ENCODE measurements at regions not wholly inside any gene's neighbourhood (a gene's known extent, or its start where the extent isn't known, plus 50 kb on each side); places are given as distances from the start of the nearest gene placed in this dataset.

DNA sequence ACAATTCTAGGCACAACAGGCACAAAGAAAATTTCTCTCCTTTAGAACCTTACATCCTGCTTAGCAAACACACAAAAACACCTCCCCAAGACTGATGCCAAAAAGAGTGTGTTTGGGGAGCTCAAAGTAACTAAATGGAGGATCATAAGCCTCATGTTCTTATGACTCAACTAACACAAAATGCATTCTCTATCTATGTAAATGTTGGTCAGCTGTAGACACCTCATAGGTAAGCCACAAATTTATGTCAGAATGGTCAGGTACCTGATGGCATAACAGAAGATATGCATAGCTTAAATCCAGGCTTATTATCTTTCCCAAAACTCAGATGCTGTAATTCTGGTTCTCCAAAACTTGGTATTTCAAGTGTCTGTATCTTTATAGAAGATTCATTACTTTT is 315.1 kb downstream of the C7orf25 start:
- Histone ChIP-seq H3K4me3 (no peak overlapping the region), H3K27ac (ENCODE audit: extremely low read depth, low read depth, low read length) (no peak overlapping the region), H3K79me2 (ENCODE audit: control insufficient read depth, insufficient read depth, low read length) (no peaks in the 10 kb centered on the region), H3K4me1 (replicated peaks in 1 of 2; ENCODE audit: control insufficient read depth in 2 of 2, insufficient read depth in 2 of 2, low read length in 2 of 2) (no peaks in the 10 kb centered on the region), H3K36me3 (ENCODE audit: control insufficient read depth, insufficient read depth, low read length) (no peaks in the 10 kb centered on the region), H4K20me1 (replicated peaks; ENCODE audit: control insufficient read depth, insufficient read depth, low read length) (no peaks in the 10 kb centered on the region), H3K9me3 (replicated peaks; ENCODE audit: control insufficient read depth, insufficient read depth, low read depth, low read length) (no peaks in the 10 kb centered on the region), H2AFZ (ENCODE audit: low read depth, low read length) (no peak overlapping the region), H3K9me1 (ENCODE audit: control insufficient read depth, insufficient read depth, low read length) (no peaks in the 10 kb centered on the region), H3K9ac (ENCODE audit: insufficient read depth in 1 of 2, low read depth in 2 of 2, low read length in 2 of 2) (no peak overlapping the region), H3K4me2 (ENCODE audit: insufficient read depth, low read length) (no peak overlapping the region), H3K27me3 (ENCODE audit: control insufficient read depth in 2 of 2, insufficient read depth in 2 of 2, low read length in 2 of 2) (no peaks in the 10 kb centered on the region)
- ATAC-seq = no peak
- FAIRE-seq = no peak
- ChIA-PET POLR2A (no interaction called here), CTCF (ENCODE audit: low intra/inter-chr PET ratio) (no interaction called here)
- BruUV-seq (replicated peaks) = no TSS peak
- no peak for TF ChIP-seq PURB (CRISPR knock-in tag; IDR thresholded peaks at IDR 0.05; ENCODE audit: low read depth)
- no peak for TF ChIP-seq ZBED1 (IDR thresholded peaks at IDR 0.05)
- TF ChIP-seq POLR2B (IDR thresholded peaks at IDR 0.05; ENCODE audit: low read depth, partially characterized antibody) = no peak
- no peak for TF ChIP-seq ZNF778 (CRISPR knock-in tag; IDR thresholded peaks at IDR 0.05)
- TF ChIP-seq, protein P1, sequence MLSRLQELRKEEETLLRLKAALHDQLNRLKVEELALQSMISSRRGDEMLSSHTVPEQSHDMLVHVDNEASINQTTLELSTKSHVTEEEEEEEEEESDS (CRISPR knock-in tag; IDR thresholded peaks at IDR 0.05) = no peak
- TF ChIP-seq, protein P2, sequence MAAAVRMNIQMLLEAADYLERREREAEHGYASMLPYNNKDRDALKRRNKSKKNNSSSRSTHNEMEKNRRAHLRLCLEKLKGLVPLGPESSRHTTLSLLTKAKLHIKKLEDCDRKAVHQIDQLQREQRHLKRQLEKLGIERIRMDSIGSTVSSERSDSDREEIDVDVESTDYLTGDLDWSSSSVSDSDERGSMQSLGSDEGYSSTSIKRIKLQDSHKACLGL (CRISPR knock-in tag; IDR thresholded peaks at IDR 0.05; ENCODE audit: borderline replicate concordance, poor library complexity, severe bottlenecking) = no peak
- no peak for TF ChIP-seq SMARCE1 (IDR thresholded peaks at IDR 0.05)
- TF ChIP-seq NCOA6 (IDR thresholded peaks at IDR 0.05) = no peak
- intact Hi-C loops (cut with micrococcal nuclease) = no loop called here
- no peak for DNase-seq (ENCODE audit: extremely low read depth in 1 of 4, low spot score in 3 of 4)
- in situ Hi-C loops (cut with MboI) = no loop called here

DNA sequence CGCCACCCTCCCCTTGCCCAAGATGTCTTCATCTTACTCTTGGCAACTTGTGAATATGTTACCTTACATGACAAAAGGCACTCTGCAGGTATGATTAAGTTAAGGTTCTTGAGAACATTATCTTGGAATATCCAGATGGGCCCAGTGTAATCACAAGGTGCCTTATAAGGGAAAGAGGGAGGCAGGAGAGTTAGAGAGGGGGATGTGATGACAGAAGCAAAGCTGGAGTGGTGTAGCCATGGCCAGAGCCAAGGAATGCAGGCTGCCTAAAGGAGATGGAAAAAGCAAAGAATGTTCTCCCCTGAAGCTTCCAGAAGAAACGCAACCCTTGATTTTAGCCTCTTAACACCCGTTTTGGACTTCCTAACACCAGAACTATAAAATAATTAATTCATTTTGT is 318.0 kb downstream of the C7orf25 start:
- H3K36me3 ChIP-seq (ENCODE audit: control insufficient read depth, insufficient read depth, low read length) = no peaks in the 10 kb centered on the region
- ChIA-PET POLR2A (no interaction called here), CTCF (ENCODE audit: low intra/inter-chr PET ratio) (no interaction called here)
- ATAC-seq (no peak), FAIRE-seq (no peak), DNase-seq (ENCODE audit: extremely low read depth in 1 of 4, low spot score in 3 of 4) (no peak)
- no TSS peak for BruUV-seq (replicated peaks)
- no peaks in the 10 kb centered on the region for H3K27me3 ChIP-seq (ENCODE audit: control insufficient read depth in 2 of 2, insufficient read depth in 2 of 2, low read length in 2 of 2)
- 0% methylated on average over 3 of the region's 3 CpGs for WGBS (ENCODE audit: insufficient coverage, low coverage, missing lambda C conversion rate)
- intact Hi-C loops (cut with micrococcal nuclease) = no loop called here
- no peak overlapping the region for H3K4me2 ChIP-seq (ENCODE audit: insufficient read depth, low read length)
- no peak overlapping the region for H3K4me3 ChIP-seq
- H3K9me1 ChIP-seq (ENCODE audit: control insufficient read depth, insufficient read depth, low read length) = no peaks in the 10 kb centered on the region
- H3K4me1 ChIP-seq (replicated peaks in 1 of 2; ENCODE audit: control insufficient read depth in 2 of 2, insufficient read depth in 2 of 2, low read length in 2 of 2) = no peaks in the 10 kb centered on the region
- no peak overlapping the region for H3K9ac ChIP-seq (ENCODE audit: insufficient read depth in 1 of 2, low read depth in 2 of 2, low read length in 2 of 2)
- no peak overlapping the region for H3K27ac ChIP-seq (ENCODE audit: extremely low read depth, low read depth, low read length)
- no peaks in the 10 kb centered on the region for H3K9me3 ChIP-seq (replicated peaks; ENCODE audit: control insufficient read depth, insufficient read depth, low read depth, low read length)
- no peak overlapping the region for H2AFZ ChIP-seq (ENCODE audit: low read depth, low read length)
- in situ Hi-C loops (cut with MboI) = no loop called here
- no peaks in the 10 kb centered on the region for H4K20me1 ChIP-seq (replicated peaks; ENCODE audit: control insufficient read depth, insufficient read depth, low read length)
- H3K79me2 ChIP-seq (ENCODE audit: control insufficient read depth, insufficient read depth, low read length) = no peaks in the 10 kb centered on the region
- TF ChIP-seq BDP1 (IDR thresholded peaks at IDR 0.05; ENCODE audit: insufficient read depth, insufficient read length) (no peak), DDX20 (tag; IDR thresholded peaks at IDR 0.05; ENCODE audit: low read depth) (no peak), SAP30 (IDR thresholded peaks at IDR 0.05; ENCODE audit: borderline replicate concordance, insufficient read depth, low read depth, low read length, poor library complexity, severe bottlenecking) (no peak), FOXK2 (conservative IDR thresholded peaks at IDR 0.05 in 1 of 2, IDR thresholded peaks at IDR 0.05 in 1 of 2; ENCODE audit: low read depth in 2 of 2) (no peak), EP400 (IDR thresholded peaks at IDR 0.05) (no peak), HNRNPK (IDR thresholded peaks at IDR 0.05; ENCODE audit: low read depth, low read length, poor library complexity, severe bottlenecking) (no peak), NFIX (CRISPR knock-in tag; IDR thresholded peaks at IDR 0.05; ENCODE audit: low read depth) (no peak), STAG1 (CRISPR knock-in tag; IDR thresholded peaks at IDR 0.05; ENCODE audit: borderline replicate concordance) (no peak)
- TF ChIP-seq, protein P3, sequence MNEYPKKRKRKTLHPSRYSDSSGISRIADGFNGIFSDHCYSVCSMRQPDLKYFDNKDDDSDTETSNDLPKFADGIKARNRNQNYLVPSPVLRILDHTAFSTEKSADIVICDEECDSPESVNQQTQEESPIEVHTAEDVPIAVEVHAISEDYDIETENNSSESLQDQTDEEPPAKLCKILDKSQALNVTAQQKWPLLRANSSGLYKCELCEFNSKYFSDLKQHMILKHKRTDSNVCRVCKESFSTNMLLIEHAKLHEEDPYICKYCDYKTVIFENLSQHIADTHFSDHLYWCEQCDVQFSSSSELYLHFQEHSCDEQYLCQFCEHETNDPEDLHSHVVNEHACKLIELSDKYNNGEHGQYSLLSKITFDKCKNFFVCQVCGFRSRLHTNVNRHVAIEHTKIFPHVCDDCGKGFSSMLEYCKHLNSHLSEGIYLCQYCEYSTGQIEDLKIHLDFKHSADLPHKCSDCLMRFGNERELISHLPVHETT (CRISPR knock-in tag; conservative IDR thresholded peaks at IDR 0.05 in 1 of 2, IDR thresholded peaks at IDR 0.05 in 1 of 2) = no peak

Data from K562 (cell line).